Nephron progenitor cell (in vitro differentiated cells): ENCODE measurements at regions not wholly inside any gene's neighbourhood (a gene's known extent, or its start where the extent isn't known, plus 50 kb on each side); places are given as distances from the start of the nearest gene placed in this dataset.

Experiments
- DNase-seq: peaks from one replicate; pipeline ENCODE4 v3.0.0; 2021
- H3K27ac Mint-ChIP-seq: 2 replicates; pipeline ENCODE4 v1.8.0; 2021; ENCODE audit warnings: mild to moderate bottlenecking, moderate library complexity, mixed read lengths
- H3K27me3 Mint-ChIP-seq: 2 replicates; pipeline ENCODE4 v1.8.0; 2021; ENCODE audit warnings: mild to moderate bottlenecking, low read depth, mixed read lengths; ENCODE audit not compliant: poor library complexity
- H3K36me3 Mint-ChIP-seq: 2 replicates; pipeline ENCODE4 v1.8.0; 2021; ENCODE audit warnings: low read depth, mixed read lengths
- H3K4me1 Mint-ChIP-seq: 2 replicates; pipeline ENCODE4 v1.8.0; 2021; ENCODE audit warnings: mixed read lengths
- H3K4me3 Mint-ChIP-seq: 2 replicates; pipeline ENCODE4 v1.8.0; 2021; ENCODE audit warnings: mild to moderate bottlenecking, moderate library complexity, mixed read lengths
- H3K9me3 Mint-ChIP-seq: 2 replicates; pipeline ENCODE4 v1.8.0; 2021; ENCODE audit warnings: mild to moderate bottlenecking, moderate library complexity, mixed read lengths
- CTCF ChIP-seq: fragments of 200-600 bp; sonication (generic); IDR thresholded peaks from 2 replicates; pipeline ENCODE4 v1.5.0; 2021; ENCODE audit warnings: antibody characterized with exemption

GRCh38 chr13:29693275-29693945 lies 97.9 kb upstream of the SLC7A1 start:
- no peaks in the 10 kb centered on the region for H3K36me3 Mint-ChIP-seq
- no peak for TF ChIP-seq CTCF
- no peaks in the 10 kb centered on the region for H3K4me1 Mint-ChIP-seq
- no peaks in the 10 kb centered on the region for H3K9me3 Mint-ChIP-seq
- no peak overlapping the region for H3K27ac Mint-ChIP-seq
- H3K4me3 Mint-ChIP-seq: no peak overlapping the region
- H3K27me3 Mint-ChIP-seq: peaks cover 18% of the 10 kb centered on the region
- no peak for DNase-seq

- no peaks in the 10 kb centered on the region for H3K4me1 Mint-ChIP-seq
- no peak overlapping the region for H3K27ac Mint-ChIP-seq
- peaks cover 4% of the 10 kb centered on the region for H3K9me3 Mint-ChIP-seq
- H3K27me3 Mint-ChIP-seq: peaks cover 12% of the 10 kb centered on the region
- no peak overlapping the region for H3K4me3 Mint-ChIP-seq
- TF ChIP-seq CTCF: no peak
- DNase-seq: no peak
- no peaks in the 10 kb centered on the region for H3K36me3 Mint-ChIP-seq
Measured at GRCh38 chr13:29689548-29689947, 94.1 kb upstream of the SLC7A1 start.

GRCh38 chr13:29688193-29688592 lies 92.7 kb upstream of the SLC7A1 start:
- Mint-ChIP-seq H3K9me3 (peaks cover 4% of the 10 kb centered on the region), H3K27me3 (peaks cover 9% of the 10 kb centered on the region), H3K4me3 (no peak overlapping the region), H3K4me1 (no peaks in the 10 kb centered on the region), H3K27ac (no peak overlapping the region), H3K36me3 (no peaks in the 10 kb centered on the region)
- no peak for DNase-seq
- no peak for TF ChIP-seq CTCF

- Mint-ChIP-seq H3K36me3 (no peaks in the 10 kb centered on the region), H3K4me3 (no peak overlapping the region), H3K4me1 (peaks cover 3% of the 10 kb centered on the region), H3K27ac (no peak overlapping the region), H3K9me3 (peaks cover 4% of the 10 kb centered on the region), H3K27me3 (peaks cover 13% of the 10 kb centered on the region)
- TF ChIP-seq CTCF: no peak
- no peak for DNase-seq
Measured at GRCh38 chr13:29684441-29684840, 89.0 kb upstream of the SLC7A1 start.

- Mint-ChIP-seq H3K27me3 (peaks cover 11% of the 10 kb centered on the region), H3K27ac (no peak overlapping the region), H3K36me3 (no peaks in the 10 kb centered on the region), H3K4me3 (no peak overlapping the region), H3K9me3 (peaks cover 4% of the 10 kb centered on the region), H3K4me1 (peaks cover 5% of the 10 kb centered on the region)
- DNase-seq: no peak
- TF ChIP-seq CTCF: no peak
Measured at GRCh38 chr13:29683041-29683440, 87.6 kb upstream of the SLC7A1 start.

- Mint-ChIP-seq H3K36me3 (no peaks in the 10 kb centered on the region), H3K9me3 (peaks cover 4% of the 10 kb centered on the region), H3K27me3 (peaks cover 10% of the 10 kb centered on the region), H3K4me3 (no peak overlapping the region), H3K4me1 (peaks cover 5% of the 10 kb centered on the region), H3K27ac (no peak overlapping the region)
- no peak for DNase-seq
- TF ChIP-seq CTCF: no peak
Measured at GRCh38 chr13:29681864-29682263, 86.4 kb upstream of the SLC7A1 start.
